GM12878 (cell line): ENCODE measurements at regions not wholly inside any gene's neighbourhood (a gene's known extent, or its start where the extent isn't known, plus 50 kb on each side); places are given as distances from the start of the nearest gene placed in this dataset.

Source experiments
- ATAC-seq: fragments of 200-7000 bp; cut with Tn5 transposase; 3 replicates; pipeline ENCODE4 v1.9.1; 2020; ENCODE audit warnings: mild to moderate bottlenecking, moderate library complexity
- BruUV-seq: library from RNA; stranded (reverse); fragments of 400-500 nt; replicated peaks from 2 replicates; lab custom pipeline; 2021; lab: Mats Ljungman, UMichigan
- CTCF ChIA-PET: fragments of 300-600 bp; sonication (Branson Sonifier 250); formaldehyde crosslinking; extraction: SDS; loops from one replicate; lab custom pipeline; 2021; ENCODE audit warnings: inconsistent platforms; lab: Yijun Ruan, JAX
- POLR2A ChIA-PET: fragments of 350-600 bp; formaldehyde crosslinking; extraction: SDS; loops from one replicate; lab custom pipeline; 2021; ENCODE audit warnings: inconsistent platforms; lab: Charles Lee
- RAD21 ChIA-PET: fragments of 300-600 bp; sonication (Branson Sonifier 250); formaldehyde crosslinking; loops from one replicate; lab custom pipeline; 2023; ENCODE audit warnings: antibody characterized with exemption; ENCODE audit not compliant: unreplicated experiment; lab: Charles Lee
- SMC1A ChIA-PET: fragments of 300-600 bp; sonication (Branson Sonifier 250); formaldehyde crosslinking; loops from one replicate; lab custom pipeline; 2023; ENCODE audit not compliant: unreplicated experiment, uncharacterized antibody; lab: Charles Lee
- DNase-seq: peaks from one replicate; pipeline ENCODE4 v3.0.0-alpha.2; 2011; ENCODE audit warnings: low read depth, low spot score
- FAIRE-seq: peaks from 3 replicates; lab custom pipeline; 2011; peaks lifted over from hg19 to GRCh38; lab: Jason Lieb, UNC
- H2AFZ ChIP-seq: 2 replicates; pipeline ENCODE4 v1.6.0; 2011; ENCODE audit warnings: low read depth, low read length, control low read depth; ENCODE audit not compliant: control insufficient read depth
- H3K27ac ChIP-seq: 2 replicates; pipeline ENCODE4 v1.5.1; 2011; ENCODE audit warnings: control low read depth; ENCODE audit not compliant: control insufficient read depth, insufficient read depth
- H3K27me3 ChIP-seq, 2 experiments: replicated peaks in 1 of 2; 2 replicates each; pipeline versions ENCODE4 v1.6.0 to v1.6.1; 2011; ENCODE audit warnings: low read length in 1 of 2; ENCODE audit not compliant: control insufficient read depth in 2 of 2, insufficient read depth in 2 of 2
- H3K36me3 ChIP-seq, 2 experiments: 2 replicates each; pipeline ENCODE4 v1.5.1; 2011; ENCODE audit warnings: low read length in 1 of 2; ENCODE audit not compliant: control insufficient read depth in 2 of 2, insufficient read depth in 2 of 2
- H3K4me1 ChIP-seq: 2 replicates; pipeline ENCODE4 v1.6.1; 2011; ENCODE audit warnings: mild to moderate bottlenecking, low read length, moderate library complexity, mixed read lengths; ENCODE audit not compliant: control insufficient read depth, insufficient read depth
- H3K4me2 ChIP-seq: 2 replicates; pipeline ENCODE4 v1.6.0; 2011; ENCODE audit warnings: control low read depth; ENCODE audit not compliant: control insufficient read depth, insufficient read depth
- H3K4me3 ChIP-seq: fragments of 200-600 bp; sonication (generic); 2 replicates; pipeline ENCODE4 v1.5.1; 2016
- H3K79me2 ChIP-seq: 2 replicates; pipeline ENCODE4 v1.6.0; 2011; ENCODE audit warnings: low read length; ENCODE audit not compliant: control insufficient read depth, insufficient read depth
- H3K9ac ChIP-seq: 2 replicates; pipeline ENCODE4 v1.8.0; 2011; ENCODE audit warnings: low read length, control low read depth, mixed read lengths; ENCODE audit not compliant: control insufficient read depth, insufficient read depth
- H3K9me3 ChIP-seq: replicated peaks from 3 replicates; pipeline ENCODE4 v1.5.1; 2011; ENCODE audit warnings: mild to moderate bottlenecking, low read length; ENCODE audit not compliant: control insufficient read depth, insufficient read depth
- H4K20me1 ChIP-seq: 2 replicates; pipeline ENCODE4 v1.6.0; 2011; ENCODE audit not compliant: control insufficient read depth, insufficient read depth
- ASH2L ChIP-seq: fragments of 300-600, 200-600 bp; sonication (generic); IDR thresholded peaks from 2 replicates; pipeline ENCODE4 v1.6.1; 2017; ENCODE audit warnings: low read depth, mild to moderate bottlenecking, borderline replicate concordance
- CEBPB ChIP-seq, 2 experiments: fragments of 150-350 bp in 1 of 2; IDR thresholded peaks; 2 replicates each; pipeline ENCODE4 v1.6.1; 2012 to 2014; ENCODE audit warnings: low read depth in 2 of 2, low read length in 2 of 2, borderline replicate concordance in 1 of 2, inconsistent platforms in 1 of 2
- CHD4 ChIP-seq: fragments of 200-600 bp; sonication (generic); IDR thresholded peaks from 2 replicates; pipeline ENCODE4 v1.6.1; 2016; ENCODE audit warnings: mild to moderate bottlenecking
- DPF2 ChIP-seq: fragments of 450-650 bp; IDR thresholded peaks from 2 replicates; pipeline ENCODE4 v1.6.1; 2017; ENCODE audit warnings: mild to moderate bottlenecking
- E2F8 ChIP-seq: fragments of 450-650 bp; IDR thresholded peaks from 2 replicates; pipeline ENCODE4 v1.6.1; 2018; ENCODE audit warnings: mild to moderate bottlenecking, low read depth, moderate library complexity; ENCODE audit not compliant: partially characterized antibody
- EZH2 ChIP-seq: IDR thresholded peaks from 2 replicates; pipeline ENCODE4 v1.6.1; 2012; ENCODE audit warnings: low read depth, mild to moderate bottlenecking, control low read depth, inconsistent platforms, low read length, borderline replicate concordance; ENCODE audit not compliant: control insufficient read depth
- FOS ChIP-seq: IDR thresholded peaks from 3 replicates; pipeline ENCODE4 v1.6.1; 2011; ENCODE audit warnings: borderline replicate concordance; ENCODE audit not compliant: insufficient read length; ENCODE audit errors: extremely low read depth
- JUND ChIP-seq: IDR thresholded peaks from 2 replicates; pipeline ENCODE4 v1.6.1; 2012; ENCODE audit warnings: low read depth, mild to moderate bottlenecking, low read length, improper control_type of control experiment, moderate library complexity
- MAX ChIP-seq: IDR thresholded peaks from 2 replicates; pipeline ENCODE4 v1.6.1; 2012; ENCODE audit warnings: low read depth, low read length, improper control_type of control experiment
- NFIC ChIP-seq: IDR thresholded peaks from 2 replicates; pipeline ENCODE4 v1.6.1; 2012; ENCODE audit warnings: low read depth, mild to moderate bottlenecking, inconsistent platforms, low read length, moderate library complexity
- PAX8 ChIP-seq: fragments of 450-650 bp; IDR thresholded peaks from 2 replicates; pipeline ENCODE4 v1.6.1; 2017; ENCODE audit warnings: mild to moderate bottlenecking, moderate library complexity
- SMAD5 ChIP-seq: IDR thresholded peaks from 2 replicates; pipeline ENCODE4 v1.6.1; 2016; ENCODE audit warnings: antibody characterized with exemption, low read depth
- SMARCA5 ChIP-seq: fragments of 450-650 bp; IDR thresholded peaks from 2 replicates; pipeline ENCODE4 v1.6.1; 2017; ENCODE audit warnings: mild to moderate bottlenecking
- SRF ChIP-seq, 2 experiments: IDR thresholded peaks; 2 replicates each; pipeline ENCODE4 v1.6.1; 2011; ENCODE audit warnings: low read depth in 2 of 2, low read length in 2 of 2, mild to moderate bottlenecking in 1 of 2, moderate library complexity in 1 of 2
- STAT3 ChIP-seq: IDR thresholded peaks from 2 replicates; pipeline ENCODE4 v1.6.1; 2011; ENCODE audit warnings: low read depth, low read length, improper control_type of control experiment
- TBL1XR1 ChIP-seq: IDR thresholded peaks from 2 replicates; pipeline ENCODE4 v1.6.1; 2012; ENCODE audit warnings: low read depth, low read length, improper control_type of control experiment
- ZNF384 ChIP-seq: IDR thresholded peaks from 2 replicates; pipeline ENCODE4 v1.6.1; 2012; ENCODE audit warnings: low read depth, mild to moderate bottlenecking, low read length, improper control_type of control experiment, borderline replicate concordance
- WGBS: methylation state at CpG from one replicate; pipeline ENCODE4 v1.1.6; 2016; ENCODE audit warnings: low lambda C conversion rate; ENCODE audit not compliant: insufficient replicate concordance, insufficient coverage; ENCODE audit errors: missing lambda C conversion rate; 5-methylcytosine and 5-hydroxymethylcytosine counted together
- in situ Hi-C: fragments of 300-500 bp; cut with MboI; formaldehyde crosslinking; loops from 9 replicates; pipeline ENCODE4 v1.14.3; 2018; ENCODE audit warnings: mixed read lengths
- intact Hi-C: fragments of 100-400 bp; cut with micrococcal nuclease; formaldehyde crosslinking; loops from one replicate; pipeline ENCODE4 v1.14.2; 2022; ENCODE audit not compliant: unreplicated experiment
- TF ChIP-seq, protein P1 (sequence below): fragments of 450-650 bp; IDR thresholded peaks from 2 replicates; pipeline ENCODE4 v1.6.1; 2016; ENCODE audit warnings: mild to moderate bottlenecking
- TF ChIP-seq, protein P2 (sequence below): fragments of 450-650 bp; IDR thresholded peaks from 2 replicates; pipeline ENCODE4 v1.6.1; 2017; ENCODE audit warnings: low read depth, mild to moderate bottlenecking, moderate library complexity

DNA sequence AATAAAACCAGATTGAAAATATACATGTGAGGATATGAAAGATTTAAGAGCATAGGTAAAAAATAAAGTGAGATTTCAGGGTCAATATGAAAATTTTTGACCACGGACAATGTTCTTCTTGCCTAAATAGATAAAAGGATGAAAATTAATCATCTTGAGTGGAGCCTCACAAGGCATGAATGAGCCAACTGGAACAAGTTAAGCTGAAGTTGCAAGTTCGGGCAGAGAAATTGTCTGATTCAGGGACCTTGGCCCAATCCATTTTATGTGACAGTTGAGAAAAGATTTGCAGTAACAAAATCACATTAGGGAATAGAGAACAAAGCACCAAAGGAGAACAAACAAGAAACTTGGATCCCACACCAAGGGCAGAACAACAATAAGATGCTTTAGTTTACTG is 305.3 kb downstream of the TMX3 start:
- WGBS = 19% methylated on average over 2 of the region's 2 CpGs
- RAD21 ChIA-PET = no interaction called here
- no TSS peak for BruUV-seq

More for the DNA sequence above, 305.3 kb downstream of the TMX3 start:
- H3K9ac ChIP-seq = no peak overlapping the region
- CTCF ChIA-PET = no interaction called here
- no peaks in the 10 kb centered on the region for H3K9me3 ChIP-seq
- POLR2A ChIA-PET = no interaction called here
- no peaks in the 10 kb centered on the region for H3K79me2 ChIP-seq
- H3K4me1 ChIP-seq = no peaks in the 10 kb centered on the region
- DNase-seq (no peak), ATAC-seq (no peak), FAIRE-seq (no peak)
- no peak overlapping the region for H3K4me2 ChIP-seq
- no peaks in the 10 kb centered on the region for H3K36me3 ChIP-seq
- no peaks in the 10 kb centered on the region for H3K27me3 ChIP-seq
- no peaks in the 10 kb centered on the region for H4K20me1 ChIP-seq
- no peak overlapping the region for H3K4me3 ChIP-seq
- in situ Hi-C loops (no loop called here), intact Hi-C loops (no loop called here)
- TF ChIP-seq DPF2 (no peak), SMARCA5 (no peak), MAX (no peak), PAX8 (no peak), CEBPB (IDR thresholded peaks at IDR 0.05; ENCODE audit: borderline replicate concordance in 1 of 2, low read depth in 2 of 2, low read length in 2 of 2) (no peak), SRF (IDR thresholded peaks at IDR 0.05; ENCODE audit: low read depth in 2 of 2, low read length in 2 of 2) (no peak), TBL1XR1 (no peak), SMAD5 (no peak), E2F8 (no peak), ZNF384 (no peak), CHD4 (no peak), ASH2L (no peak), STAT3 (no peak), EZH2 (no peak), FOS (no peak), JUND (no peak), NFIC (no peak)
- TF ChIP-seq, protein P1, sequence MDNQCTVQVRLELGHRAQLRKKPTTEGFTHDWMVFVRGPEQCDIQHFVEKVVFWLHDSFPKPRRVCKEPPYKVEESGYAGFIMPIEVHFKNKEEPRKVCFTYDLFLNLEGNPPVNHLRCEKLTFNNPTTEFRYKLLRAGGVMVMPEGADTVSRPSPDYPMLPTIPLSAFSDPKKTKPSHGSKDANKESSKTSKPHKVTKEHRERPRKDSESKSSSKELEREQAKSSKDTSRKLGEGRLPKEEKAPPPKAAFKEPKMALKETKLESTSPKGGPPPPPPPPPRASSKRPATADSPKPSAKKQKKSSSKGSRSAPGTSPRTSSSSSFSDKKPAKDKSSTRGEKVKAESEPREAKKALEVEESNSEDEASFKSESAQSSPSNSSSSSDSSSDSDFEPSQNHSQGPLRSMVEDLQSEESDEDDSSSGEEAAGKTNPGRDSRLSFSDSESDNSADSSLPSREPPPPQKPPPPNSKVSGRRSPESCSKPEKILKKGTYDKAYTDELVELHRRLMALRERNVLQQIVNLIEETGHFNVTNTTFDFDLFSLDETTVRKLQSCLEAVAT = no peak
- TF ChIP-seq, protein P2, sequence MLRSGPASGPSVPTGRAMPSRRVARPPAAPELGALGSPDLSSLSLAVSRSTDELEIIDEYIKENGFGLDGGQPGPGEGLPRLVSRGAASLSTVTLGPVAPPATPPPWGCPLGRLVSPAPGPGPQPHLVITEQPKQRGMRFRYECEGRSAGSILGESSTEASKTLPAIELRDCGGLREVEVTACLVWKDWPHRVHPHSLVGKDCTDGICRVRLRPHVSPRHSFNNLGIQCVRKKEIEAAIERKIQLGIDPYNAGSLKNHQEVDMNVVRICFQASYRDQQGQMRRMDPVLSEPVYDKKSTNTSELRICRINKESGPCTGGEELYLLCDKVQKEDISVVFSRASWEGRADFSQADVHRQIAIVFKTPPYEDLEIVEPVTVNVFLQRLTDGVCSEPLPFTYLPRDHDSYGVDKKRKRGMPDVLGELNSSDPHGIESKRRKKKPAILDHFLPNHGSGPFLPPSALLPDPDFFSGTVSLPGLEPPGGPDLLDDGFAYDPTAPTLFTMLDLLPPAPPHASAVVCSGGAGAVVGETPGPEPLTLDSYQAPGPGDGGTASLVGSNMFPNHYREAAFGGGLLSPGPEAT = no peak
- no peak overlapping the region for H2AFZ ChIP-seq
- H3K27ac ChIP-seq = no peak overlapping the region
- SMC1A ChIA-PET = interaction anchor here (1.0 kb wide), 1 partner anchor 87 kb away, joined by 3 read pairs; no protein-coding TSS in a partner anchor
